ENCODE measurements at regions not wholly inside any gene's neighbourhood (a gene's known extent, or its start where the extent isn't known, plus 50 kb on each side); places are given as distances from the start of the nearest gene placed in this dataset.

- TF ChIP-seq CTCF (IDR thresholded peaks at IDR 0.05; ENCODE audit: low read length) = no peak
- no peak for TF ChIP-seq EZH2 (IDR thresholded peaks at IDR 0.05; ENCODE audit: borderline replicate concordance, low read length)
Measured at GRCh38 chrX:41026702-41027078, 58.6 kb upstream of the USP9X start.
